WTC11 (cell line): ENCODE measurements at regions not wholly inside any gene's neighbourhood (a gene's known extent, or its start where the extent isn't known, plus 50 kb on each side); places are given as distances from the start of the nearest gene placed in this dataset.
"Not testable (repeated sequence)": the region's sequence is repeated elsewhere in the genome, so short reads cannot be mapped to it uniquely, and the experiment has no call there.

Experiments
- TCF7 ChIP-seq: sonication (generic); formaldehyde crosslinking; IDR thresholded peaks from 2 replicates; pipeline ENCODE4 v1.8.0; 2022; ENCODE audit warnings: mild to moderate bottlenecking, low read depth, missing genetic modification reagents, moderate library complexity
- ZBTB43 ChIP-seq: sonication (generic); formaldehyde crosslinking; IDR thresholded peaks from 2 replicates; pipeline ENCODE4 v1.8.1; 2023; ENCODE audit warnings: mild to moderate bottlenecking, missing genetic modification reagents
- TF ChIP-seq, protein P1 (sequence below): sonication (generic); formaldehyde crosslinking; IDR thresholded peaks from 2 replicates; pipeline ENCODE4 v1.8.0; 2022; ENCODE audit warnings: mild to moderate bottlenecking, missing genetic modification reagents

- TF ChIP-seq ZBTB43, TCF7 (CRISPR knock-in tag): not testable (repeated sequence)
- TF ChIP-seq, protein P1, sequence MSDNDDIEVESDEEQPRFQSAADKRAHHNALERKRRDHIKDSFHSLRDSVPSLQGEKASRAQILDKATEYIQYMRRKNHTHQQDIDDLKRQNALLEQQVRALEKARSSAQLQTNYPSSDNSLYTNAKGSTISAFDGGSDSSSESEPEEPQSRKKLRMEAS (CRISPR knock-in tag), result not testable (repeated sequence)
Measured at GRCh38 chr13:22859411-22859810, 321.4 kb upstream of the SGCG start.
